ENCODE measurements at regions not wholly inside any gene's neighbourhood (a gene's known extent, or its start where the extent isn't known, plus 50 kb on each side); places are given as distances from the start of the nearest gene placed in this dataset.

- no peak for DNase-seq
Observed at GRCh38 chr3:31004025-31004678, 109.7 kb upstream of the GADL1 start.

DNA sequence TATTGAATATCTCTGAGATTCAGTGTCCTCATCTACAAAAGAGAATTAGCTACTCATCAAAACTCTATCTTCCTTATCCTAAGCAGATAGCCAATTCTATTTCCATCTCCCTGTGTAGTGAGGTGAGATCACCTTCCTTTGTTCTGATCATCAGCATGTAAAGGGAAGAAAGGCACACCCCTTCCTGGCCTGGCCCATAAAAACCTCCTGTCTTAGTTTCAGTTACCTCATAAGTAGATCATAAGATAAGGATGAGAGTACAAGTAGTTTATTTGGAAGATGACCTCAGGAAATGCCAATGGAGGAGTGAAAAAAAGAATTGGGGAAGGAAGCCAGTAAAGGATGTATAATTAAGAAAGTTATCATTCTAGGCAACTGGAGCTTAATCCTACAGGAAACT lies 114.5 kb upstream of the GADL1 start:
- DNase-seq, result no peak

GRCh38 chr3:31009881-31010280 lies 115.4 kb upstream of the GADL1 start:
- DNase-seq, result no peak

- no peak for DNase-seq
Observed at GRCh38 chr3:31010491-31010890, 116.0 kb upstream of the GADL1 start.

DNA sequence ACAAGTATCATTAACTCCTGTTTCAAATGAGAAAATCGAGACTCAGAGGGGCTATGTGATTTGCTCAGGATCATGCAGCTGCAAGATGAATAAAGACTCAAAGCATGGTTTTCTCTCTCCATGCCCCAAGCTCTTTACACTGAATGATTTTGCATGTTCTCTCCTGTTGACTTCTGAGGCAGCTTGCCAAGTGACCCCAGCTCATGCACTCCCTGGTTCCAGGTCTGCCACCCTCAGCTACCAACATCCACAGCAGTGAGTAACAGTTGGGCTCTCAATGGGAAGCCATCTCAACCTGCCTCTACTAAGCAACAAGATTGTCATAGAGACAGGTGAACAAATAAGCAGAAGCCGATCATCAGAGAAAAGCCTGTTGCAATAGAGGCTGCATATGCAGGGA lies 116.9 kb upstream of the GADL1 start:
- no peak for DNase-seq

DNA sequence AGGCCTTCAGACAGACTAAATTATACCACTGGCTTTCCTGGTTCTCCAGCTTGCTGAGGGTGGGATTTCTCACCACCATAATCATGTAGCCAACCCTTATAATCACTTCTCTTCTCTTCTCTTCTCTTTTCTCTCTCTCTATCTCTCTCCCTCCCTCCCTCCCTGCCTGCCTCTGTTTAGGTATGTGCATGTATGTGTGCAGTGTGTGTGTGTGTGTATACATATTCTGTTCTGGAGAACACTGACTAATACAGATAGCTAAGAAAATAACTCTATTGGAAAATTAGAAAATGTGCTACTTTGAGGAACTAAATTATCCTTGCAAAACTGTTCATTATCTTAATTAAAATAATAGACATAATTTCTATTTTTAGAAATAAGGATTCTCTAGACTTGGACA lies 118.6 kb upstream of the GADL1 start:
- DNase-seq, result no peak

DNA sequence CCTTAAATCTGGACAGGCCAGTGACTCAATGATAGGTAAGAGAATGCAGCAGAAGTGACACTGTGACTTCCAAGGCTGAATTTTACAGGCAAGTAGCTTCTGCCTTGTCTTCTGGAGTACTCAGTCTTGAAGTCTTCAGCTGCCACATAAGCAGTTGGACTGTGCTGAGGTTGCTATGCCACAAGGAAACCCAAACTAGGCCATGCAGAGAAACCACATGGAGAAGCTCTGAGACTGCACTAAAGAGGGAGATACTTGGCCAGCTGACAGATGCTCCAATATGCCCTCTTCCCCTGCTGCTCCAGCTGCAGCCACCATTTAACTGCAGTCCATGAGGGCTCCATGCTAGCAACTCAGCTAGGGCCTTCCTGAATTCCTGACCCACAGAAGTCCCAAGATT lies 119.4 kb upstream of the GADL1 start:
- DNase-seq, result no peak

DNA sequence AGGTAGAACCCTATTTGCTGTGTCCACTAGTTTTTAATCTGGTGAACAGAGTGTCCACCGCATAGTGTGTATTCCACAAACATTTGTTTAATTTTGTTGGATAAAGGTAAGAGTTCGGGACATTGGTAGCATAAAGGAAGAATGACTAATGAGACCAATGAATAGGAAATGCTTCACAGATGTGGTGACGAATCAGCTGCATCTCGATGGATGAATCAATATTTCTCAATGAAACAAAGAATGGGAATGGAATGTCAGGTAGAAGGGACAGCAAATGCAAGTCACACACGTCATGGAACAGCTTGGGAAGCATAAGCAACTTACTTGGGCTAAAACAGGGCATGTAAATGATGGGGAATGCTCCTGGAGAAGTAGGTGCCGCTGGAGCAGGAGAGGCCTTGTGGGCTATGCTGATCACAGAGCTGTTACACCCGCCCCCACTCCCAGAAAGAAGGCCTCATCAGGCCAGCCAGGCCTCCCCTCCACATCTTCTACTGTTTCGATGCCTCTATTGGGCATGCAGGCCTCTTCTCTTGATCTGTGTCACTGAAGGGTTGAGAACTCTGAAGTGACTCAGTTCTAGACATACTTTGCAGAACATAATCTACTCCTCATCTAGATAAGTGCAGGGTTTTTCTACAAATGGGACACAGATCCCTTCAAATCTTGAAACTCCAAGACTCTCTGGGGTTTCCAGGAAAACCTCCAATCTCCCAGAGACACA lies 120.0 kb upstream of the GADL1 start:
- no peak for DNase-seq

- no peak for DNase-seq
Observed at GRCh38 chr3:31016196-31016595, 121.7 kb upstream of the GADL1 start.

GRCh38 chr3:31022716-31023115 lies 128.3 kb upstream of the GADL1 start:
- DNase-seq, result no peak

DNA sequence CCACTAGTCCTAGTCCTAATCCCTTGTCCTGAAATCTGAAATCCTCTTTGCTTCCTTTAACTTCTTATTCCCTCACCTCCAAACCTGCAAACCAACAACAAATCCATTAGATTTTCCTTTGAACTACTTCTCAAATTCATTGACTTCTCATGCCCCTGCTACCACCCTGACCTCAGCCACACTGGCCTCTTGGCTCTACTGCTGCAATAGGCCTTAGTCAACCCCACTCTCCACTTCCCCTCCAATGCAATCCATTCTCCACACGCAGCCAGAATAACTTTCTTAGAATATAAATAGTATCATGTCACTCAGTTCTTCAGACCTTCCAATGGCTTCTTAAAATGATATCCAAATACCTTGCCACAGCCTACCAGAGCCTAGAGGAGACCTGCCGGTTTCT lies 131.1 kb upstream of the GADL1 start:
- no peak for DNase-seq

- DNase-seq, result no peak
Observed at GRCh38 chr3:31027191-31027761, 132.8 kb upstream of the GADL1 start.

DNA sequence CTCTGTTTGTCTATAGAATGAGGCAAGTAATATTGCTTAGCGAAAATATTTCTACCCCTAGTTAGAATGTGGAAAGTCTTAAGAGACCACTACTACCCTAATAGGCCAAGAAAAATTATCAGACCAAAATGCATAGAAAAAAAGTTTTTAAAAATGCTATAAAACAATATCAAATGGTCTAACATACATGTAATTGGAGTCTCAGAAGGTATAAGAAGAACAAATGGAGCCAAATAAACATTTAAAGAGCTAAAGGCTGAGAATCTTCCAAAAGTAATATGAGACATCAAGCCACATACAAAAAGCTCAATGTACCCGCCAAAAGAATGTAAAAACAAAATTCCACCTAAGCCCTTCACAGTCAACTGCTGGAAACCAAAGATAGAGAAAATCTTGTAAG lies 133.5 kb upstream of the GADL1 start:
- DNase-seq, result no peak

GRCh38 chr3:31028766-31029165 lies 134.3 kb upstream of the GADL1 start:
- DNase-seq, result no peak

DNA sequence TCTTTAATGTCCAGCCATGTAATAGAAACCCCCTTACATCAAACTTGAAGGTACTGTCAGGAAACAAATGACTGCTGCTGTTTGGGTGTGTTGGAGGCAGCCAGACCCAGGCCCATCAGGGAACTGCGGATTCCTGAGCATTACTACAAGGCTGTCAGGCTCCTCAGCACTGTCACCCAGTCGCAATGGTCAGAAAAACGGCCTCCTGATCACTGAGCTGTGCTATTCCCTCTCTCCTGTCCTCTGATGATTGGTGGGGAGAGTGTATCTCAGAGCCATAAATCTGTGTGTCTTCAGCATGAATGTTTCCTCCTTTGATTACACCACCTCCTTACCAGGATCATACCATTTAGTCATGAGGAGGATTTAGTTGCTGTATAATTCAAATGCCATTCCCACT lies 135.2 kb upstream of the GADL1 start:
- no peak for DNase-seq

GRCh38 chr3:31035681-31036080 lies 141.2 kb upstream of the GADL1 start:
- no peak for DNase-seq

DNA sequence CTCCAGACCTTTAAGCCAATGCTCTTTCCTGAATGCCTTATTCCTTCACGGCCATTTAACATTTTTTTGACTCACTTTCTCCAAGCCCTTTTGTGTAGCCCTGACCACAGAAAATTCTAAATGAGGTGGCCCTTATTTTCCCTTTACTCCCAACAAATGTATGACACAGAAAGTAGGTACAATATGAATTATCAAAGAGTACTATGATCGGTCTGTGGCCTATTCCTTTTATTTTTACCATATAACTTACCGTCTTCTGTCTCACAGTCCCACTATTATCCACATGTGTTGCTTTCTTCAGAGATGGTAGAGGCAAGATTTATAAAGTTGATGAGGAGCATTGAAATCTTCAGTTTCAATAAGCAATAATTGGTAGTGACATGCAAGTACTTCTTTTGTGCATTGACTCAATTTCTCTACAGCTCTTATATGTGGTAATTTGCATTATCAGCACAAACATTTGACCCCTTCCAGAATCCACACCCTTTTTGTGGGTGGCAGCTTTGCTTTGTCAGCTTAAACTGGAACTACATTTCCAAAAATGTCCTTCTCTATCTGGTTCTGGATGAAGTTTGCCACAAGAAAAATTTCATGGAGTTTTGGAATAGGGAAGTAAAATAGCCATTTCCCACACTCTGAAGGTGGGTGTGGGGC lies 143.8 kb upstream of the GADL1 start:
- DNase-seq, result no peak

DNA sequence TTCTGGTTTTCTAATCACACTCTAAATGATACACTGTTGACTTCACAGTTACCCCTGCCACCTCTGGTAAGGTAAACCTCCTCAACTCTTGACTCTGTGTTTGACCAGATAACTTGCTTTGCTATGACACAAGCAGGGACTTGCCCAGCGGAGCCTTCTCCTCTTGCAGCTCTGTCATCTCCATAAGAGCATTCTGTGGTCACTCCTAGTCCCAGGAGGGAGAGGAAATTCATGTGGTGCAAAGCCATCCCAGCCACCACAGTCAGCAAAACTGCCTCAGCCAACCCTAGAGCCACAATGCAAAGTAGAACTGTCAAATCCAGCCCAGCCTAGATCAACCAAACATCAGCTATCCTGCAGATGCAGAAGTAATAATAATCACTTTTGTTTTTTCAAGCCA lies 144.7 kb upstream of the GADL1 start:
- no peak for DNase-seq

DNA sequence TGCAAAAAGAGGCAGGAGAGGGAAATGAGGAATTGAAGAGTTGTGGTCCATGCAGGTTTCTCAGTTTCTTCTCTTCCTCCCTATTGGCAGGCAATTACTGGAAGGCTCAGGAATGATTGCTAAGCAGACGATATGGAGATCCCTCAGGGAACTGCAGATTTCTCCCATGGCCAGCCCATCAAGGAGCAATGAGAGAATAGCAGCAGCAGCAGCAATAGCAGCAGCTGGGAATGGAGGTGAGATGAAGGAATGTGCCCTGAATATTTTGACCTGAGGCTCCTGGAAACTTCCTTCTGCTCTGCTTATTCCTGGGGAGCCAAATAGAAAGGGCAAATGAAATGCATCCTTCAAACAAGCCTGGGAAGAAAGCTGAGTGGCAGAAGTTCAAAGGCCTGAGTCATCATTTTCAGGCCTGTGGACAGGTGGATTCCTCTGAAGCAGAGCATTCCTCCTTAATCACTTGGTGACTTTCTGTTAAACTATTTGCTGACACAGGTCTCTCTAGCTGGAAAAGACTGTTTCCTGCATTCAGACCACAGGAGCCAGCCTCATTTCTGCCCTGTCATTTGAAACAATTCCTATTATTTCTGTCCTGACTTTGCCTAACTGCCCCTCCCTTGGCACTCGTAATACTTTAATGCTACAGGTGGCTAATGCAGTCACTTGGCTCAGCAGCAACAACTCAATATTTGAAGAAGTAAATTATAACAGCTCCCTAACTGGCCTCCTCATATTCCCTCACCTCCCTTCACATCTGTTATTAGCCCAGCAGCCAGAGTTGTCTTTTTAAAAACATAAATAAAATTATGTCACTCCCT lies 146.9 kb upstream of the GADL1 start:
- no peak for DNase-seq

- DNase-seq, result no peak
Observed at GRCh38 chr3:31043184-31043819, 148.8 kb upstream of the GADL1 start.

- no peak for DNase-seq
Observed at GRCh38 chr3:31047673-31048072, 153.2 kb upstream of the GADL1 start.
